ENCODE measurements at regions not wholly inside any gene's neighbourhood (a gene's known extent, or its start where the extent isn't known, plus 50 kb on each side); places are given as distances from the start of the nearest gene placed in this dataset.

GRCh38 chr4:161329852-161330251 is 833.9 kb downstream of the FSTL5 start:
- Histone ChIP-seq H3K4me2 (ENCODE audit: low read length) (no peak overlapping the region), H3K4ac (ENCODE audit: low read depth, low read length) (no peak overlapping the region), H3K23ac (ENCODE audit: low read length) (no peak overlapping the region), H2BK15ac (replicated peaks; ENCODE audit: low read depth) (no peak overlapping the region), H3K36me3 (ENCODE audit: control insufficient read depth, insufficient read depth, low read length) (no peaks in the 10 kb centered on the region), H3K4me1 (ENCODE audit: control insufficient read depth, low read depth, low read length) (no peaks in the 10 kb centered on the region), H4K5ac (ENCODE audit: low read length) (no peak overlapping the region), H3K18ac (ENCODE audit: low read length) (no peak overlapping the region), H2AK5ac (ENCODE audit: low read length) (no peak overlapping the region), H4K8ac (ENCODE audit: low read depth, low read length) (no peak overlapping the region), H3K27me3 (ENCODE audit: insufficient read depth, low read length, poor library complexity) (no peaks in the 10 kb centered on the region), H2BK5ac (ENCODE audit: low read length) (no peak overlapping the region), H3K4me3 (ENCODE audit: low read length) (no peak overlapping the region), H2BK120ac (ENCODE audit: low read depth, low read length) (no peak overlapping the region), H3K56ac (ENCODE audit: low read length) (no peak overlapping the region), H3K79me2 (ENCODE audit: control insufficient read depth, insufficient read depth, low read length) (no peaks in the 10 kb centered on the region), H3K9ac (ENCODE audit: low read length) (no peak overlapping the region), H3K79me1 (ENCODE audit: low read length) (no peaks in the 10 kb centered on the region), H3K27ac (ENCODE audit: low read depth, low read length) (no peak overlapping the region)
- no peak for DNase-seq
- no CpG with 5 or more reads among the region's 1 CpG for WGBS (ENCODE audit: extremely low coverage, insufficient coverage, low lambda C conversion rate)

GRCh38 chr4:161321706-161322105 is 842.1 kb downstream of the FSTL5 start:
- Histone ChIP-seq H3K18ac (ENCODE audit: low read length) (no peak overlapping the region), H3K4me1 (ENCODE audit: control insufficient read depth, low read depth, low read length) (no peaks in the 10 kb centered on the region), H3K23ac (ENCODE audit: low read length) (no peak overlapping the region), H3K4ac (ENCODE audit: low read depth, low read length) (no peak overlapping the region), H3K56ac (ENCODE audit: low read length) (no peak overlapping the region), H3K27me3 (ENCODE audit: insufficient read depth, low read length, poor library complexity) (no peaks in the 10 kb centered on the region), H3K79me2 (ENCODE audit: control insufficient read depth, insufficient read depth, low read length) (no peaks in the 10 kb centered on the region), H3K79me1 (ENCODE audit: low read length) (no peaks in the 10 kb centered on the region), H3K4me3 (ENCODE audit: low read length) (no peak overlapping the region), H4K5ac (ENCODE audit: low read length) (no peak overlapping the region), H3K9ac (ENCODE audit: low read length) (no peak overlapping the region), H3K27ac (ENCODE audit: low read depth, low read length) (no peak overlapping the region), H3K36me3 (ENCODE audit: control insufficient read depth, insufficient read depth, low read length) (no peaks in the 10 kb centered on the region), H4K8ac (ENCODE audit: low read depth, low read length) (no peak overlapping the region), H3K4me2 (ENCODE audit: low read length) (no peak overlapping the region), H2BK120ac (ENCODE audit: low read depth, low read length) (no peak overlapping the region), H2AK5ac (ENCODE audit: low read length) (no peak overlapping the region), H2BK15ac (replicated peaks; ENCODE audit: low read depth) (no peak overlapping the region), H2BK5ac (ENCODE audit: low read length) (no peak overlapping the region)
- no CpG with 5 or more reads among the region's 1 CpG for WGBS (ENCODE audit: extremely low coverage, insufficient coverage, low lambda C conversion rate)
- DNase-seq, result no peak

- H3K4me2 ChIP-seq (ENCODE audit: low read length), result no peak overlapping the region
- peak; percentile 84 for DNase-seq
- H4K8ac ChIP-seq (ENCODE audit: low read depth, low read length), result no peak overlapping the region
- H3K27ac ChIP-seq (ENCODE audit: low read depth, low read length), result no peak overlapping the region
- no peaks in the 10 kb centered on the region for H3K36me3 ChIP-seq (ENCODE audit: control insufficient read depth, insufficient read depth, low read length)
- no peak overlapping the region for H3K23ac ChIP-seq (ENCODE audit: low read length)
- H3K9ac ChIP-seq (ENCODE audit: low read length), result no peak overlapping the region
- H2BK15ac ChIP-seq (replicated peaks; ENCODE audit: low read depth), result no peak overlapping the region
- no peaks in the 10 kb centered on the region for H3K27me3 ChIP-seq (ENCODE audit: insufficient read depth, low read length, poor library complexity)
- no peak overlapping the region for H3K18ac ChIP-seq (ENCODE audit: low read length)
- H2AK5ac ChIP-seq (ENCODE audit: low read length), result no peak overlapping the region
- no peaks in the 10 kb centered on the region for H3K4me1 ChIP-seq (ENCODE audit: control insufficient read depth, low read depth, low read length)
- H3K79me1 ChIP-seq (ENCODE audit: low read length), result no peaks in the 10 kb centered on the region
- no CpG with 5 or more reads among the region's 4 CpGs for WGBS (ENCODE audit: extremely low coverage, insufficient coverage, low lambda C conversion rate)
- no peak overlapping the region for H3K56ac ChIP-seq (ENCODE audit: low read length)
- H3K4me3 ChIP-seq (ENCODE audit: low read length), result no peak overlapping the region
- peak overlapping the region; percentile 61 for H2BK120ac ChIP-seq (ENCODE audit: low read depth, low read length)
- H4K5ac ChIP-seq (ENCODE audit: low read length), result no peak overlapping the region
- H3K79me2 ChIP-seq (ENCODE audit: control insufficient read depth, insufficient read depth, low read length), result no peaks in the 10 kb centered on the region
- H2BK5ac ChIP-seq (ENCODE audit: low read length), result no peak overlapping the region
- no peak overlapping the region for H3K4ac ChIP-seq (ENCODE audit: low read depth, low read length)
Observed at GRCh38 chr4:161320377-161320776, 843.4 kb downstream of the FSTL5 start.

GRCh38 chr4:161317000-161317399 is 846.8 kb downstream of the FSTL5 start:
- H3K27me3 ChIP-seq (ENCODE audit: insufficient read depth, low read length, poor library complexity), result no peaks in the 10 kb centered on the region
- H3K4ac ChIP-seq (ENCODE audit: low read depth, low read length), result no peak overlapping the region
- no peak for DNase-seq
- no peak overlapping the region for H3K27ac ChIP-seq (ENCODE audit: low read depth, low read length)
- WGBS (ENCODE audit: extremely low coverage, insufficient coverage, low lambda C conversion rate), result no CpG with 5 or more reads among the region's 4 CpGs
- H4K8ac ChIP-seq (ENCODE audit: low read depth, low read length), result no peak overlapping the region
- no peak overlapping the region for H3K18ac ChIP-seq (ENCODE audit: low read length)
- no peaks in the 10 kb centered on the region for H3K79me1 ChIP-seq (ENCODE audit: low read length)
- H3K23ac ChIP-seq (ENCODE audit: low read length), result no peak overlapping the region
- no peak overlapping the region for H2BK15ac ChIP-seq (replicated peaks; ENCODE audit: low read depth)
- no peak overlapping the region for H3K56ac ChIP-seq (ENCODE audit: low read length)
- no peaks in the 10 kb centered on the region for H3K36me3 ChIP-seq (ENCODE audit: control insufficient read depth, insufficient read depth, low read length)
- no peak overlapping the region for H4K5ac ChIP-seq (ENCODE audit: low read length)
- H2BK120ac ChIP-seq (ENCODE audit: low read depth, low read length), result no peak overlapping the region
- no peak overlapping the region for H3K9ac ChIP-seq (ENCODE audit: low read length)
- no peak overlapping the region for H2AK5ac ChIP-seq (ENCODE audit: low read length)
- no peak overlapping the region for H2BK5ac ChIP-seq (ENCODE audit: low read length)
- H3K79me2 ChIP-seq (ENCODE audit: control insufficient read depth, insufficient read depth, low read length), result no peaks in the 10 kb centered on the region
- H3K4me1 ChIP-seq (ENCODE audit: control insufficient read depth, low read depth, low read length), result no peaks in the 10 kb centered on the region
- H3K4me2 ChIP-seq (ENCODE audit: low read length), result no peak overlapping the region
- H3K4me3 ChIP-seq (ENCODE audit: low read length), result no peak overlapping the region

GRCh38 chr4:161314371-161314770 is 849.4 kb downstream of the FSTL5 start:
- no peak overlapping the region for H2BK5ac ChIP-seq (ENCODE audit: low read length)
- H3K36me3 ChIP-seq (ENCODE audit: control insufficient read depth, insufficient read depth, low read length), result no peaks in the 10 kb centered on the region
- H3K56ac ChIP-seq (ENCODE audit: low read length), result no peak overlapping the region
- no peak overlapping the region for H3K4me2 ChIP-seq (ENCODE audit: low read length)
- H3K27ac ChIP-seq (ENCODE audit: low read depth, low read length), result no peak overlapping the region
- H3K27me3 ChIP-seq (ENCODE audit: insufficient read depth, low read length, poor library complexity), result no peaks in the 10 kb centered on the region
- WGBS (ENCODE audit: extremely low coverage, insufficient coverage, low lambda C conversion rate), result no CpG with 5 or more reads among the region's 3 CpGs
- no peak overlapping the region for H3K18ac ChIP-seq (ENCODE audit: low read length)
- no peak overlapping the region for H4K8ac ChIP-seq (ENCODE audit: low read depth, low read length)
- no peak overlapping the region for H2BK120ac ChIP-seq (ENCODE audit: low read depth, low read length)
- H3K4me3 ChIP-seq (ENCODE audit: low read length), result no peak overlapping the region
- H3K79me2 ChIP-seq (ENCODE audit: control insufficient read depth, insufficient read depth, low read length), result no peaks in the 10 kb centered on the region
- no peak overlapping the region for H3K9ac ChIP-seq (ENCODE audit: low read length)
- H2AK5ac ChIP-seq (ENCODE audit: low read length), result no peak overlapping the region
- H3K79me1 ChIP-seq (ENCODE audit: low read length), result no peaks in the 10 kb centered on the region
- DNase-seq, result no peak
- no peak overlapping the region for H3K4ac ChIP-seq (ENCODE audit: low read depth, low read length)
- H4K5ac ChIP-seq (ENCODE audit: low read length), result no peak overlapping the region
- no peak overlapping the region for H3K23ac ChIP-seq (ENCODE audit: low read length)
- H2BK15ac ChIP-seq (replicated peaks; ENCODE audit: low read depth), result no peak overlapping the region
- no peaks in the 10 kb centered on the region for H3K4me1 ChIP-seq (ENCODE audit: control insufficient read depth, low read depth, low read length)

GRCh38 chr4:161303551-161303950 is 860.2 kb downstream of the FSTL5 start:
- WGBS (ENCODE audit: extremely low coverage, insufficient coverage, low lambda C conversion rate), result no CpG with 5 or more reads among the region's 2 CpGs
- H2AK5ac ChIP-seq (ENCODE audit: low read length), result no peak overlapping the region
- no peaks in the 10 kb centered on the region for H3K27me3 ChIP-seq (ENCODE audit: insufficient read depth, low read length, poor library complexity)
- H3K36me3 ChIP-seq (ENCODE audit: control insufficient read depth, insufficient read depth, low read length), result no peaks in the 10 kb centered on the region
- DNase-seq, result no peak
- H3K79me2 ChIP-seq (ENCODE audit: control insufficient read depth, insufficient read depth, low read length), result no peaks in the 10 kb centered on the region
- no peak overlapping the region for H4K5ac ChIP-seq (ENCODE audit: low read length)
- no peak overlapping the region for H3K4ac ChIP-seq (ENCODE audit: low read depth, low read length)
- no peak overlapping the region for H3K56ac ChIP-seq (ENCODE audit: low read length)
- H4K8ac ChIP-seq (ENCODE audit: low read depth, low read length), result no peak overlapping the region
- H3K4me1 ChIP-seq (ENCODE audit: control insufficient read depth, low read depth, low read length), result no peaks in the 10 kb centered on the region
- H3K27ac ChIP-seq (ENCODE audit: low read depth, low read length), result no peak overlapping the region
- no peak overlapping the region for H3K9ac ChIP-seq (ENCODE audit: low read length)
- no peak overlapping the region for H3K18ac ChIP-seq (ENCODE audit: low read length)
- H2BK120ac ChIP-seq (ENCODE audit: low read depth, low read length), result no peak overlapping the region
- H2BK5ac ChIP-seq (ENCODE audit: low read length), result no peak overlapping the region
- no peak overlapping the region for H3K23ac ChIP-seq (ENCODE audit: low read length)
- H3K4me2 ChIP-seq (ENCODE audit: low read length), result no peak overlapping the region
- no peak overlapping the region for H3K4me3 ChIP-seq (ENCODE audit: low read length)
- H3K79me1 ChIP-seq (ENCODE audit: low read length), result no peaks in the 10 kb centered on the region
- no peak overlapping the region for H2BK15ac ChIP-seq (replicated peaks; ENCODE audit: low read depth)

Measured in mesendoderm (in vitro differentiated cells).